ENCODE measurements at regions not wholly inside any gene's neighbourhood (a gene's known extent, or its start where the extent isn't known, plus 50 kb on each side); places are given as distances from the start of the nearest gene placed in this dataset.

DNA sequence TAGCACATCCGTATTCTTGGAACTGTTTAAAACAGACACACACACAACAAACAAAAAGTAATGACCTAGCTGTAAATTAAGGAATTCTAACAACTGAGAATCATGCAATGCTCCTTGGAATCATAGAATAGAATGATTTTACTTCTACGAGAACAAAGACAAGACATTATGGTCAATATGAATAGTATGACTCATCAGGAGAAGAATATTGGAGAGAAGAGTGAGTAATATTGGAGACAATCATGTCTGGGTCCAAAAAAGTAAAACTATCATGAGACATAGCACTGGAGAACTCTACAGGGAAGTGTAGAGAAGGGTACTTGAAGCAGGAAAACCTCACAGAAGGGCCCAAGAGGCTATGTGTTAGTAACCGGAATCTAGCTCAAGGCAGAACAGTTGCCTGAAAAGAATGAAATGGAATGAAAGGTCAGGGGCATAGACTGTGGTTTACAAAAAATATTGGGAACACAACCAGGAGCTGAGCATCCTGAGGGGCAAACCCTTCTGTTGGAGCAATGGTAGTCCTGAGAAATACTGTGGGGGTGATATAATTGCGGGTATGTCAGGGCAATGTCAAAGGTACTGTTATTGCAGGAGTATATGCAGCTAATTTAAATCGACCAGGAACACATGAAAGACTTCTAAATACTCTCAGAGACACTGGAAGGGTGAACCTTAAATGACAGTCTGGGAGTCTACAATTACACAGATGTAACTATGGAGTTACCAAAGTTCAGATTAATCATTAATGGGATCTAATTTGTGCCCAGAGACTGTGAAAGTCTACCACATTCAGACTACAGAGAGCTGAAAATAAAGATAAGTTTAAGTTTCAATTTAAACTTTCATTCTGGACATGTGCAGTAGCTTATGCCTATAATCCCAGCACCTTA lies 201.2 kb downstream of the BCHE start:
- TF ChIP-seq STAT5B (CRISPR knock-in tag; IDR thresholded peaks at IDR 0.05) (no peak), SP1 (CRISPR knock-in tag; IDR thresholded peaks at IDR 0.05) (no peak), ZBTB1 (CRISPR knock-in tag; IDR thresholded peaks at IDR 0.05; ENCODE audit: borderline replicate concordance, low read depth) (no peak), RBM25 (IDR thresholded peaks at IDR 0.05; ENCODE audit: low read depth, low read length, severe bottlenecking) (no peak), SMARCA5 (IDR thresholded peaks at IDR 0.05) (no peak), HIVEP1 (CRISPR knock-in tag; IDR thresholded peaks at IDR 0.05) (no peak), POLR2A (conservative IDR thresholded peaks at IDR 0.05) (no peak)
- TF ChIP-seq, protein P1, sequence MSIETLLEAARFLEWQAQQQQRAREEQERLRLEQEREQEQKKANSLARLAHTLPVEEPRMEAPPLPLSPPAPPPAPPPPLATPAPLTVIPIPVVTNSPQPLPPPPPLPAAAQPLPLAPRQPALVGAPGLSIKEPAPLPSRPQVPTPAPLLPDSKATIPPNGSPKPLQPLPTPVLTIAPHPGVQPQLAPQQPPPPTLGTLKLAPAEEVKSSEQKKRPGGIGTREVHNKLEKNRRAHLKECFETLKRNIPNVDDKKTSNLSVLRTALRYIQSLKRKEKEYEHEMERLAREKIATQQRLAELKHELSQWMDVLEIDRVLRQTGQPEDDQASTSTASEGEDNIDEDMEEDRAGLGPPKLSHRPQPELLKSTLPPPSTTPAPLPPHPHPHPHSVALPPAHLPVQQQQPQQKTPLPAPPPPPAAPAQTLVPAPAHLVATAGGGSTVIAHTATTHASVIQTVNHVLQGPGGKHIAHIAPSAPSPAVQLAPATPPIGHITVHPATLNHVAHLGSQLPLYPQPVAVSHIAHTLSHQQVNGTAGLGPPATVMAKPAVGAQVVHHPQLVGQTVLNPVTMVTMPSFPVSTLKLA (conservative IDR thresholded peaks at IDR 0.05), result no peak
- TF ChIP-seq, protein P2, sequence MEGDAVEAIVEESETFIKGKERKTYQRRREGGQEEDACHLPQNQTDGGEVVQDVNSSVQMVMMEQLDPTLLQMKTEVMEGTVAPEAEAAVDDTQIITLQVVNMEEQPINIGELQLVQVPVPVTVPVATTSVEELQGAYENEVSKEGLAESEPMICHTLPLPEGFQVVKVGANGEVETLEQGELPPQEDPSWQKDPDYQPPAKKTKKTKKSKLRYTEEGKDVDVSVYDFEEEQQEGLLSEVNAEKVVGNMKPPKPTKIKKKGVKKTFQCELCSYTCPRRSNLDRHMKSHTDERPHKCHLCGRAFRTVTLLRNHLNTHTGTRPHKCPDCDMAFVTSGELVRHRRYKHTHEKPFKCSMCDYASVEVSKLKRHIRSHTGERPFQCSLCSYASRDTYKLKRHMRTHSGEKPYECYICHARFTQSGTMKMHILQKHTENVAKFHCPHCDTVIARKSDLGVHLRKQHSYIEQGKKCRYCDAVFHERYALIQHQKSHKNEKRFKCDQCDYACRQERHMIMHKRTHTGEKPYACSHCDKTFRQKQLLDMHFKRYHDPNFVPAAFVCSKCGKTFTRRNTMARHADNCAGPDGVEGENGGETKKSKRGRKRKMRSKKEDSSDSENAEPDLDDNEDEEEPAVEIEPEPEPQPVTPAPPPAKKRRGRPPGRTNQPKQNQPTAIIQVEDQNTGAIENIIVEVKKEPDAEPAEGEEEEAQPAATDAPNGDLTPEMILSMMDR (IDR thresholded peaks at IDR 0.05 in 2 of 3, conservative IDR thresholded peaks at IDR 0.05 in 1 of 3; ENCODE audit: insufficient read depth in 2 of 3, low read depth in 1 of 3, low read length in 3 of 3), result no peak
- TF ChIP-seq, protein P3, sequence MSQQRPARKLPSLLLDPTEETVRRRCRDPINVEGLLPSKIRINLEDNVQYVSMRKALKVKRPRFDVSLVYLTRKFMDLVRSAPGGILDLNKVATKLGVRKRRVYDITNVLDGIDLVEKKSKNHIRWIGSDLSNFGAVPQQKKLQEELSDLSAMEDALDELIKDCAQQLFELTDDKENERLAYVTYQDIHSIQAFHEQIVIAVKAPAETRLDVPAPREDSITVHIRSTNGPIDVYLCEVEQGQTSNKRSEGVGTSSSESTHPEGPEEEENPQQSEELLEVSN (IDR thresholded peaks at IDR 0.05; ENCODE audit: borderline replicate concordance in 1 of 2, extremely low read depth in 1 of 2, insufficient read depth in 1 of 2, insufficient read length in 1 of 2, low read depth in 1 of 2, low read length in 1 of 2, poor library complexity in 1 of 2, severe bottlenecking in 1 of 2), result no peak
- TF ChIP-seq, protein P4, sequence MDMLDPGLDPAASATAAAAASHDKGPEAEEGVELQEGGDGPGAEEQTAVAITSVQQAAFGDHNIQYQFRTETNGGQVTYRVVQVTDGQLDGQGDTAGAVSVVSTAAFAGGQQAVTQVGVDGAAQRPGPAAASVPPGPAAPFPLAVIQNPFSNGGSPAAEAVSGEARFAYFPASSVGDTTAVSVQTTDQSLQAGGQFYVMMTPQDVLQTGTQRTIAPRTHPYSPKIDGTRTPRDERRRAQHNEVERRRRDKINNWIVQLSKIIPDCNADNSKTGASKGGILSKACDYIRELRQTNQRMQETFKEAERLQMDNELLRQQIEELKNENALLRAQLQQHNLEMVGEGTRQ (CRISPR knock-in tag; IDR thresholded peaks at IDR 0.05), result no peak
- TF ChIP-seq, protein P5, sequence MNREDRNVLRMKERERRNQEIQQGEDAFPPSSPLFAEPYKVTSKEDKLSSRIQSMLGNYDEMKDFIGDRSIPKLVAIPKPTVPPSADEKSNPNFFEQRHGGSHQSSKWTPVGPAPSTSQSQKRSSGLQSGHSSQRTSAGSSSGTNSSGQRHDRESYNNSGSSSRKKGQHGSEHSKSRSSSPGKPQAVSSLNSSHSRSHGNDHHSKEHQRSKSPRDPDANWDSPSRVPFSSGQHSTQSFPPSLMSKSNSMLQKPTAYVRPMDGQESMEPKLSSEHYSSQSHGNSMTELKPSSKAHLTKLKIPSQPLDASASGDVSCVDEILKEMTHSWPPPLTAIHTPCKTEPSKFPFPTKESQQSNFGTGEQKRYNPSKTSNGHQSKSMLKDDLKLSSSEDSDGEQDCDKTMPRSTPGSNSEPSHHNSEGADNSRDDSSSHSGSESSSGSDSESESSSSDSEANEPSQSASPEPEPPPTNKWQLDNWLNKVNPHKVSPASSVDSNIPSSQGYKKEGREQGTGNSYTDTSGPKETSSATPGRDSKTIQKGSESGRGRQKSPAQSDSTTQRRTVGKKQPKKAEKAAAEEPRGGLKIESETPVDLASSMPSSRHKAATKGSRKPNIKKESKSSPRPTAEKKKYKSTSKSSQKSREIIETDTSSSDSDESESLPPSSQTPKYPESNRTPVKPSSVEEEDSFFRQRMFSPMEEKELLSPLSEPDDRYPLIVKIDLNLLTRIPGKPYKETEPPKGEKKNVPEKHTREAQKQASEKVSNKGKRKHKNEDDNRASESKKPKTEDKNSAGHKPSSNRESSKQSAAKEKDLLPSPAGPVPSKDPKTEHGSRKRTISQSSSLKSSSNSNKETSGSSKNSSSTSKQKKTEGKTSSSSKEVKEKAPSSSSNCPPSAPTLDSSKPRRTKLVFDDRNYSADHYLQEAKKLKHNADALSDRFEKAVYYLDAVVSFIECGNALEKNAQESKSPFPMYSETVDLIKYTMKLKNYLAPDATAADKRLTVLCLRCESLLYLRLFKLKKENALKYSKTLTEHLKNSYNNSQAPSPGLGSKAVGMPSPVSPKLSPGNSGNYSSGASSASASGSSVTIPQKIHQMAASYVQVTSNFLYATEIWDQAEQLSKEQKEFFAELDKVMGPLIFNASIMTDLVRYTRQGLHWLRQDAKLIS (CRISPR knock-in tag; IDR thresholded peaks at IDR 0.05), result no peak
